ENCODE measurements at regions not wholly inside any gene's neighbourhood (a gene's known extent, or its start where the extent isn't known, plus 50 kb on each side); places are given as distances from the start of the nearest gene placed in this dataset.

DNA sequence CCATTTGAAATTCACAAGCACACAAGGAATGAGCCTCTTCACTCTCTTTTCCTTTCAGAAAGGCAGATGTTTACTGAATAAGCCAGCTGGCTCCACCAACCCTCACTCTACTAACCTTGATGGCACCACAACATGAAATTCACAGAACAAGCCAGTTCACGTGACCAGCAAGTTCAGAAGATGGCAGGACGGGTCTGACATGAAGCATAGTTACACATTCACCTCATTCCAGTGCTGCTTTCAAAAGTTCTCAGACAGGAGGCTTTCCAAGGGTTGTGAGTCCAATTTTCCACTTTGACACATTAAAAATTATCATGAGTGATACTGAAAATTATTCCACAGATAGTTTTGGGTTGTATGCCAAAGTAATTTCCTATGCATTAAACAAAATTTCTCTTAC, 74.2 kb upstream of the MBOAT2 start:
- no peak for DNase-seq

- no peak for DNase-seq
These were observed 73.3 kb upstream of the MBOAT2 start for GRCh38 chr2:9076755-9077154.

- DNase-seq, result no peak
These were observed 72.7 kb upstream of the MBOAT2 start for GRCh38 chr2:9076210-9076609.

- no peak for DNase-seq
These were observed 71.4 kb upstream of the MBOAT2 start for GRCh38 chr2:9074930-9075329.

DNA sequence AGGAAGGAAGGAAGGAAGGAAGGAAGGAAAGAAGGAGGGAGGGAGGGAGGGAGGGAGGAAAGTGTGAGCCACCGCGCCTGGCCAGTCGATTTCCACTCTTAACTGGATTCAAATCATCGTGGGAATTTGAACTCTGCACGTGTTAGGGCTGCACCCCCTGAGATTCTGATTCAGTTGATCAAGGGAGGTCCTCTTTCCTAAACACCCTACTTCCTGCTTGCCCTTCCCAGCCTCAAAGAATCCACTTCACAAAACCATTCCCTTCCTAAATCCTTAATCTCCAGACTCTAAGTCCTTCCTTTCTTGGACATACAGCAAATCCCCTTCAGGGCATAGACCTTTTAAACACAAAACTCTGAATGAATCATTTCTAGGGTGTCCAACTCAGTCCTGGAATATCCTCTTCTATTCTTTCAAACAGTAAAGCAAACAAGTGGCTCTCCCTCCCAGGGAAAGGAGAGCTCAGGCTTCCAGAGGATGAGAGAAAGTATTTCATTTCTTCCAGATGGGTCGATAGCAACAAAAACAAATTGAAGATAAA, 68.2 kb upstream of the MBOAT2 start:
- DNase-seq, result no peak

DNA sequence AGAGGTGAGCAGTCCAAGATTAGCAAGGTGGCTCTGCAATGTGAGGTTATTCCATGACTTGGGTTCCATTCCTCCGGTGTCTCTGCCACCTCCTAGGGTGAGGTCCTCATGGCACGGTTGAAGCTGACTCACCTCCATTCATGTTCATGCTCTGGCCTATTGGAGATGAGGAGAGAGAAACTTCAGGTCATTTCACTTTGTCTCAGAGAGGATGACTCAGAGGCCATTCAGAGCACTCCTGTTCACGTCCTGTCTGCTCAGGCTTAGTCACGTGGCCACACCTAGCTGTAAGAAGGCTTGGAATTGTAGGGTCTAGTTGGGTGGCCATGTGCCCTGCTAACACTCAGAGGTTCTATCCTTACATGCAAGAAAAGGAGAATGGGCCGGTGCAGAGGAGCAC, 67.5 kb upstream of the MBOAT2 start:
- peak; percentile 24 for DNase-seq

- no peak for DNase-seq
These were observed 66.1 kb upstream of the MBOAT2 start for GRCh38 chr2:9069543-9069942.

- DNase-seq, result no peak
These were observed 62.4 kb upstream of the MBOAT2 start for GRCh38 chr2:9065901-9066300.

DNA sequence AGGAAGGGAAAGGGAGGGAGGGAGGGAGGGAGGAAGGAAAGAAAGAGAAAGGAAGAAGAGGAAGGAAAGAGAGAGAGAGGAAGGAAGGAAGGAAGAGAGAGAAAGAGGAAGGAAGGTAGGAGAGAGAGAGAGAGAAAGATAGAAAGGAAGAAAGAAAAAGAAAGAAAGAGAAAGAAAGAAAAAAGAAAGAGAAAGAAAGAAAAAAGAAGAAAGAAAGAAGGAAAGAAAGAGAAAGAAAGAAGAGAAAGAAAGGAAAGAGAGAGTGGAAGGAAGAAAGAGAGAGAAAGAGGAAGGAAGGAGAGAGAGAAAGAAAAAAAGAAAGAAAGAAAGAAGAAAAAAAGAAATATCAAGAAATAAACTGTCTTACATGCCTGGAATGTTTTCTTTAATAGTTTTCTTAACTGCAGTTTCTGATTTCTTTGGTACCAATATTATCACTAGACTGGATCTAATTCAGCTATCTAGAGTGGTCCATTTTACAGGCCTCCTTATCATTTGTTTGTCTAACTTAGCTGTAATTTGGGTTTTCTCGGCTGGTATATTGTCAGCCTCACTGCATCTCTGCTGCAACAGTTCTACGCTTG, 59.6 kb upstream of the MBOAT2 start:
- no peak for DNase-seq

DNA sequence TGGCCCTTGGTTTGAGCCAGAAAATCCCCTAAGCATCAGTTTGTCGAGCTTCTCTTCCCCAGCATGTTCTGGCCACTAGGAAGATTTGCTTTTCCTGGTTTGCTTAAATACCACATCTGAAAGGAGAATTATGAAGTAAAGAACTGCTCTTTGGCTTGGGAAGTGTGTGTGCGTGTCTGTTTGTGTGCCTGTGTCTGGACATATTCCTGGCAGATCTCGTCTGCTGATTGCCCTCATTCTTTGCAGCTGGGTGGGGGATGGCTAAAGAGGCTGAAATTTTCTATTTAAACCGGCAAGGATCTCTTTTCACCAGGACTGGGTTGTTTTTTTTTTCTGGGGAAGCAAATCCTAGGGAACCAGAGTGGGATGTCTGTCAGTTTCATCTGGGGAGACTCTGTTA, 57.3 kb upstream of the MBOAT2 start:
- DNase-seq, result no peak

DNA sequence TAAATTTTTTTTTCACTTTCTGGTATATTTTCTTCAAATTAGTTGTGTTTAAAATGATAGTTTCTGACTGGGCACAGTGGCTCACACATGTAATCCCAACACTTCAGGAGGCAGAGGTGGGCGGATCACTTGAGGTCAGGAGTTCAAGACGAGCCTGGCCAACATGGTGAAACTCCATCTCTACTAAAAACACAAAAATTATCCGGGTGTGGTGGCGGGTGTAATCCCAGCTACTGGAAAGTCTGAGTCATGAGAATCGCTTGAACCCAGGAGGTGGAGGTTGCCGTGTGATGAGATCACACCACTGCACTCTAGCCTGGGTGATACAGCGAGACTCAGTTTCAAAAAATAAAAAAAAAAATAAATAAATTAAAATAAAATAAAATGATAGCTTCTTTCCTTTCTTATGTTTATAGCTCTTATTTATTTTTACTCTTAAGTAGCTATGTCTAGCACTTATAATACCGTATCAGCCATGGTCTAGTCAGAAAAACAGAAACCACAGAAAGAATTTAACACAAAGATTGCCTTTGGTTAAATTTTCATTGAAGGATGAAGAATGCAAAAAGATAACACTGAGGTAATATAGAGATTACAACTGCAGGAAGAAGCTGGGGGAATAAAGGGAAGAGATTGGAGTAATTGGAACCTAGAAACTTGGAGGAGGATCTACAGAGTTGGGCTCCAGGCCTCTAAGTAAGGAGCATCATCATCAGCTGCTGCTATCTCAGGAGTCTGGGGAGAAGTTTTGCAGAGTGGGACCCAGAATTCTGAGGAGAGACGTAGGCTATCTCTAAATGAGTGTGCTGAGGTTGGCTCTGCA, 54.7 kb upstream of the MBOAT2 start:
- no peak for DNase-seq

DNA sequence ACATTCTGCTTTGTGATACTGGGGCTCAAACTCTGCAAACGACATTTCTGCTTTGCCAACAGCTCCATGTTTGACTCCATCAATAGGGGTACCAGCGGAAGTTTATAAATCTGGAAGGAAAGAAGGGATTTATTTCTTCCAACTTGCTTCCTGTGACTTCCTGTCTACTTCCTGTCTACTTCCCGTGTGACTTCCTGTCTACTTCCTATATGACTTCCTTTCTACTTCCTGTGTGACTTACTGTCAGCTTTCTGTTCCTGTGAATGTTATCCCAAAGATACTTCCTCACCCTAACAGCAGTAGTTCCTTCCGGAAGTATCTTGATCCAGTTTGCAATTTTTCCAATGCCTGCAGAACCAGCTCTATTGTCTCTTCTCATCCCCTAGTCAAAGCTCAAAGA, 52.0 kb upstream of the MBOAT2 start:
- DNase-seq, result no peak

DNA sequence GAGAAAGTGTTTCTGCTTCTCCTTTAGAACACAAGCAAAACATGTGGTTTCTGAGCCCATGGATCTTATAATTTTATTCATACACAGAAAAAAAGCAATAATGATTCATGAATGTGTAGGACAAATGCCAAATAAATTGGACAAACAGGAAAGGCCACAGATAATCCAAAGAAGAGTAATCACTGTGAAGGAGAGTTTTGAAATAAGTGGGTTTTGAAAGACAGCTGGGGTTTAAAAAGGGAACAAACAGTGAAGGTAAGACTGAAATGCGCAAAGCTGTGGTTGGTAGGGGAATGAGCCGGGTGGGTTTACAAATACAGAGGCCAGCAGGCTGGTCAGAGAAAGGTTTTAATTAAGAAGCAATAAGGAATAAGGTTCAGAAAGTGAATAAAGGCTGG, 50.0 kb upstream of the MBOAT2 start:
- DNase-seq, result no peak
